MCF 10A (cell line): ENCODE measurements at regions not wholly inside any gene's neighbourhood (a gene's known extent, or its start where the extent isn't known, plus 50 kb on each side); places are given as distances from the start of the nearest gene placed in this dataset.

ENCODE experiments used
- BruUV-seq: library from RNA; stranded (reverse); fragments of 400-500 nt; replicated peaks from 2 replicates; lab custom pipeline; 2021; lab: Mats Ljungman, UMichigan
- CTCF ChIA-PET: fragments of 300-600 bp; sonication (Branson Sonifier 250); formaldehyde crosslinking; extraction: SDS; loops from one replicate; lab custom pipeline; 2021; ENCODE audit warnings: antibody characterized with exemption, inconsistent platforms; lab: Yijun Ruan, JAX
- POLR2A ChIA-PET: fragments of 300-600, 350-650 bp; sonication (Branson Sonifier 250); formaldehyde crosslinking; extraction: SDS; loops from one replicate; lab custom pipeline; 2020; ENCODE audit warnings: antibody characterized with exemption, inconsistent platforms; lab: Yijun Ruan, JAX
- DNase-seq: peaks from one replicate; pipeline ENCODE4 v3.0.0-alpha.2; 2018; ENCODE audit not compliant: unreplicated experiment
- H3K27ac Mint-ChIP-seq: one replicate; pipeline ENCODE4 v1.8.0; 2022; ENCODE audit warnings: mild to moderate bottlenecking, low read depth, mixed read lengths; ENCODE audit not compliant: unreplicated experiment
- H3K27me3 Mint-ChIP-seq: one replicate; pipeline ENCODE4 v1.8.0; 2022; ENCODE audit warnings: mixed read lengths; ENCODE audit not compliant: insufficient read depth, unreplicated experiment
- H3K36me3 Mint-ChIP-seq: one replicate; pipeline ENCODE4 v1.8.0; 2022; ENCODE audit warnings: mild to moderate bottlenecking, moderate library complexity, mixed read lengths; ENCODE audit not compliant: insufficient read depth, unreplicated experiment
- H3K4me1 Mint-ChIP-seq: one replicate; pipeline ENCODE4 v1.8.0; 2022; ENCODE audit warnings: mixed read lengths; ENCODE audit not compliant: insufficient read depth, unreplicated experiment
- H3K4me3 Mint-ChIP-seq: one replicate; pipeline ENCODE4 v1.8.0; 2022; ENCODE audit warnings: mild to moderate bottlenecking, moderate library complexity, mixed read lengths; ENCODE audit not compliant: unreplicated experiment
- H3K9me3 Mint-ChIP-seq: one replicate; pipeline ENCODE4 v1.8.0; 2022; ENCODE audit warnings: mixed read lengths; ENCODE audit not compliant: unreplicated experiment
- CTCF ChIP-seq: fragments of 200-600 bp; IDR thresholded peaks from one replicate; pipeline ENCODE4 v1.8.0; 2022; ENCODE audit warnings: antibody characterized with exemption, mild to moderate bottlenecking; ENCODE audit not compliant: unreplicated experiment
- intact Hi-C: fragments of 100-400 bp; cut with micrococcal nuclease; formaldehyde crosslinking; loops from 2 replicates; pipeline ENCODE4 v1.14.1; 2022

GRCh38 chr12:89252284-89252683 lies 100.0 kb downstream of the DUSP6 start:
- CTCF ChIA-PET = interaction anchor here (0.8 kb wide), 1 partner anchor 25 kb away, joined by 3 read pairs; no protein-coding TSS in a partner anchor
- Mint-ChIP-seq H3K4me1 (peaks cover 5% of the 10 kb centered on the region), H3K27me3 (no peaks in the 10 kb centered on the region)

GRCh38 chr12:89251342-89252271 lies 100.7 kb downstream of the DUSP6 start:
- Mint-ChIP-seq H3K9me3 (no peaks in the 10 kb centered on the region), H3K36me3 (no peaks in the 10 kb centered on the region), H3K4me3 (no peak overlapping the region), H3K27me3 (no peaks in the 10 kb centered on the region), H3K4me1 (peaks cover 5% of the 10 kb centered on the region), H3K27ac (no peak overlapping the region)
- intact Hi-C loops = no loop called here
- CTCF ChIA-PET = interaction anchor here (0.8 kb wide), 1 partner anchor 24 kb away, joined by 3 read pairs; no protein-coding TSS in a partner anchor
- no TSS peak for BruUV-seq
- TF ChIP-seq CTCF = no peak
- POLR2A ChIA-PET = interaction anchor here (1.0 kb wide), 1 partner anchor 54 kb away, joined by 4 read pairs; no protein-coding TSS in a partner anchor
- DNase-seq = no peak

More at GRCh38 chr12:89252284-89252683, 100.0 kb downstream of the DUSP6 start:
- Mint-ChIP-seq H3K36me3 (no peaks in the 10 kb centered on the region), H3K9me3 (no peaks in the 10 kb centered on the region), H3K27ac (no peak overlapping the region), H3K4me3 (no peak overlapping the region)
- BruUV-seq = no TSS peak
- POLR2A ChIA-PET = interaction anchor here (1.0 kb wide), 1 partner anchor 53 kb away, joined by 4 read pairs; no protein-coding TSS in a partner anchor
- no peak for DNase-seq
- intact Hi-C loops = no loop called here
- no peak for TF ChIP-seq CTCF

GRCh38 chr12:89250636-89251035 lies 101.7 kb downstream of the DUSP6 start:
- POLR2A ChIA-PET = no interaction called here
- H3K36me3 Mint-ChIP-seq = no peaks in the 10 kb centered on the region
- DNase-seq = no peak
- no TSS peak for BruUV-seq
- intact Hi-C loops = no loop called here
- CTCF ChIA-PET = no interaction called here
- TF ChIP-seq CTCF = no peak
- no peak overlapping the region for H3K4me3 Mint-ChIP-seq
- peaks cover 5% of the 10 kb centered on the region for H3K4me1 Mint-ChIP-seq
- no peaks in the 10 kb centered on the region for H3K9me3 Mint-ChIP-seq
- no peak overlapping the region for H3K27ac Mint-ChIP-seq
- no peaks in the 10 kb centered on the region for H3K27me3 Mint-ChIP-seq

- no TSS peak for BruUV-seq
- CTCF ChIA-PET = interaction anchor here (0.7 kb wide), 1 partner anchor 18 kb away, joined by 3 read pairs; no protein-coding TSS in a partner anchor
- Mint-ChIP-seq H3K9me3 (no peaks in the 10 kb centered on the region), H3K4me1 (peaks cover 8% of the 10 kb centered on the region), H3K27ac (no peak overlapping the region), H3K36me3 (no peaks in the 10 kb centered on the region), H3K27me3 (no peaks in the 10 kb centered on the region), H3K4me3 (no peak overlapping the region)
- DNase-seq = no peak
- POLR2A ChIA-PET = no interaction called here
- intact Hi-C loops = no loop called here
- TF ChIP-seq CTCF = no peak
These were observed 102.1 kb downstream of the DUSP6 start for GRCh38 chr12:89250213-89250612.
